Esophagus squamous epithelium (tissue), 4 donors: ENCODE measurements at regions not wholly inside any gene's neighbourhood (a gene's known extent, or its start where the extent isn't known, plus 50 kb on each side); places are given as distances from the start of the nearest gene placed in this dataset.

Source experiments
- POLR2A ChIP-seq, 4 donors: fragments of 450-650 bp; IDR thresholded peaks; one replicate each; pipeline ENCODE4 v1.6.1; 2017; ENCODE audit warnings: antibody characterized with exemption in 4 of 4, mild to moderate bottlenecking in 4 of 4, moderate library complexity in 3 of 4
- TF ChIP-seq, protein P1 (sequence below), 6 experiments: fragments of 450-650 bp in 4 of 6; fragments of 200-600 bp in 2 of 6; sonication (generic) in 2 of 6; IDR thresholded peaks; one replicate each; pipeline ENCODE4 v1.5.1; 2016 to 2019; ENCODE audit warnings: antibody characterized with exemption in 6 of 6, mild to moderate bottlenecking in 4 of 6, moderate library complexity in 4 of 6

DNA sequence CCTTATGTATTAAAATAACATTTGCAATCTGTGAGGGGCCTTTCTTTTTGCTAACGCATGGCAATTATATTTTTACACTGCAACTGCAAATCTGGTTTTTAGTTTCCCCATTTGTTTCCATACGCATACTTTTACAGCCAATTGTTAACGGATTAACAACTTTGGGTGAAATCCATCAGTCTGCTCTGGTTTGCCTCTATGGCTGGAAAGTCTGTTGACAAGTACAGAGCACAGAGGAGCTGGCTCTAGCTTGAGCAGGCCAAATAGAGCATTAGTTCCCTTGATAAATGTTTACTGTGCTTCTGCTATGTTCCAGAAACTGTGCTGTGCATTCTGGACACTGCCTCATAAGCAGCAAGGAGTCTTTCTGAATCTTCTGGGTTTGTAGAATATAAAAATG lies 400.4 kb upstream of the KIF2A start:
- TF ChIP-seq, protein P1, sequence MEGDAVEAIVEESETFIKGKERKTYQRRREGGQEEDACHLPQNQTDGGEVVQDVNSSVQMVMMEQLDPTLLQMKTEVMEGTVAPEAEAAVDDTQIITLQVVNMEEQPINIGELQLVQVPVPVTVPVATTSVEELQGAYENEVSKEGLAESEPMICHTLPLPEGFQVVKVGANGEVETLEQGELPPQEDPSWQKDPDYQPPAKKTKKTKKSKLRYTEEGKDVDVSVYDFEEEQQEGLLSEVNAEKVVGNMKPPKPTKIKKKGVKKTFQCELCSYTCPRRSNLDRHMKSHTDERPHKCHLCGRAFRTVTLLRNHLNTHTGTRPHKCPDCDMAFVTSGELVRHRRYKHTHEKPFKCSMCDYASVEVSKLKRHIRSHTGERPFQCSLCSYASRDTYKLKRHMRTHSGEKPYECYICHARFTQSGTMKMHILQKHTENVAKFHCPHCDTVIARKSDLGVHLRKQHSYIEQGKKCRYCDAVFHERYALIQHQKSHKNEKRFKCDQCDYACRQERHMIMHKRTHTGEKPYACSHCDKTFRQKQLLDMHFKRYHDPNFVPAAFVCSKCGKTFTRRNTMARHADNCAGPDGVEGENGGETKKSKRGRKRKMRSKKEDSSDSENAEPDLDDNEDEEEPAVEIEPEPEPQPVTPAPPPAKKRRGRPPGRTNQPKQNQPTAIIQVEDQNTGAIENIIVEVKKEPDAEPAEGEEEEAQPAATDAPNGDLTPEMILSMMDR (IDR thresholded peaks at IDR 0.05), result no peak
- TF ChIP-seq POLR2A (IDR thresholded peaks at IDR 0.05), result no peak
